IMR-90 (cell line): ENCODE measurements at regions not wholly inside any gene's neighbourhood (a gene's known extent, or its start where the extent isn't known, plus 50 kb on each side); places are given as distances from the start of the nearest gene placed in this dataset.

Source experiments
- ATAC-seq: fragments of 200-7000 bp; cut with Tn5 transposase; 2 replicates; pipeline ENCODE4 v1.9.1; 2020; ENCODE audit warnings: low read depth, mild to moderate bottlenecking, moderate library complexity
- BruUV-seq: library from RNA; stranded (reverse); fragments of 400-500 nt; replicated peaks from 2 replicates; lab custom pipeline; 2021; lab: Mats Ljungman, UMichigan
- CTCF ChIA-PET: fragments of 300-600 bp; formaldehyde crosslinking; extraction: SDS; loops from one replicate; lab custom pipeline; 2021; ENCODE audit warnings: antibody characterized with exemption; lab: Yijun Ruan, JAX
- POLR2A ChIA-PET: fragments of 300-600 bp; sonication (Branson Sonifier 250); formaldehyde crosslinking; loops from one replicate; lab custom pipeline; 2022; ENCODE audit warnings: antibody characterized with exemption; ENCODE audit not compliant: unreplicated experiment; lab: Charles Lee
- DNase-seq: peaks from one replicate; pipeline ENCODE4 v3.0.0; 2013
- H2AFZ ChIP-seq: replicated peaks from 2 replicates; pipeline ENCODE3; 2013; ENCODE audit warnings: low read length, mild to moderate bottlenecking; ENCODE audit not compliant: poor library complexity
- H2AK5ac ChIP-seq: 2 replicates; pipeline ENCODE4 v1.6.1; 2013; ENCODE audit warnings: low read depth, low read length, inconsistent platforms
- H2AK9ac ChIP-seq: replicated peaks from 2 replicates; pipeline ENCODE3; 2013; ENCODE audit warnings: mild to moderate bottlenecking, low read depth, low read length, moderate library complexity; ENCODE audit not compliant: poor library complexity
- H2BK120ac ChIP-seq: 2 replicates; pipeline ENCODE4 v1.6.1; 2013; ENCODE audit warnings: low read depth, low read length, inconsistent platforms
- H2BK15ac ChIP-seq: 3 replicates; pipeline ENCODE4 v1.6.1; 2013; ENCODE audit warnings: low read depth, low read length, inconsistent platforms
- H2BK20ac ChIP-seq: 2 replicates; pipeline ENCODE4 v1.6.1; 2013; ENCODE audit warnings: low read depth, mild to moderate bottlenecking, inconsistent platforms, low read length, moderate library complexity
- H2BK5ac ChIP-seq: 2 replicates; pipeline ENCODE4 v1.6.1; 2013; ENCODE audit warnings: mild to moderate bottlenecking, low read depth, low read length, inconsistent platforms; ENCODE audit not compliant: poor library complexity, severe bottlenecking
- H3K14ac ChIP-seq: replicated peaks from 2 replicates; pipeline ENCODE4 v1.6.1; 2013; ENCODE audit warnings: low read depth, low read length, inconsistent platforms
- H3K18ac ChIP-seq: 2 replicates; pipeline ENCODE4 v1.6.1; 2013; ENCODE audit warnings: low read depth, low read length, control low read depth
- H3K23ac ChIP-seq: 2 replicates; pipeline ENCODE4 v1.6.1; 2013; ENCODE audit warnings: low read depth, low read length, inconsistent platforms
- H3K27ac ChIP-seq: 2 replicates; pipeline ENCODE4 v1.5.1; 2013; ENCODE audit warnings: mild to moderate bottlenecking, control low read depth, low read length; ENCODE audit not compliant: insufficient read depth
- H3K27me3 ChIP-seq: 2 replicates; pipeline ENCODE4 v1.6.1; 2013; ENCODE audit warnings: low read length; ENCODE audit not compliant: control insufficient read depth, insufficient read depth
- H3K36me3 ChIP-seq: 2 replicates; pipeline ENCODE4 v1.6.1; 2013; ENCODE audit warnings: low read length, mixed read lengths; ENCODE audit not compliant: control insufficient read depth, insufficient read depth
- H3K4ac ChIP-seq: 2 replicates; pipeline ENCODE4 v1.6.1; 2013; ENCODE audit warnings: low read depth, low read length, inconsistent platforms
- H3K4me1 ChIP-seq: 2 replicates; pipeline ENCODE4 v1.6.1; 2013; ENCODE audit warnings: low read length, mixed read lengths; ENCODE audit not compliant: control insufficient read depth, insufficient read depth
- H3K4me2 ChIP-seq: 2 replicates; pipeline ENCODE4 v1.6.1; 2013; ENCODE audit warnings: low read depth, mild to moderate bottlenecking, control low read depth, low read length, moderate library complexity
- H3K4me3 ChIP-seq: 2 replicates; pipeline ENCODE4 v1.5.1; 2013; ENCODE audit warnings: low read depth, mild to moderate bottlenecking, control low read depth, low read length, moderate library complexity; ENCODE audit not compliant: insufficient read depth
- H3K56ac ChIP-seq: 2 replicates; pipeline ENCODE4 v1.6.1; 2013; ENCODE audit warnings: low read length, inconsistent platforms; ENCODE audit not compliant: insufficient read depth; ENCODE audit errors: extremely low read depth
- H3K79me1 ChIP-seq, 2 experiments: 2 replicates each; pipeline ENCODE4 v1.6.1; 2013; ENCODE audit warnings: low read length in 2 of 2, inconsistent platforms in 1 of 2, low read depth in 1 of 2
- H3K9ac ChIP-seq: 2 replicates; pipeline ENCODE4 v1.6.1; 2013; ENCODE audit warnings: low read depth, low read length, control low read depth
- H3K9me1 ChIP-seq: 2 replicates; pipeline ENCODE4 v1.6.1; 2013; ENCODE audit warnings: low read length, inconsistent platforms; ENCODE audit not compliant: insufficient read depth
- H3K9me3 ChIP-seq: 2 replicates; pipeline ENCODE4 v1.6.1; 2013; ENCODE audit warnings: low read length; ENCODE audit not compliant: control insufficient read depth, insufficient read depth
- H4K20me1 ChIP-seq: 2 replicates; pipeline ENCODE4 v1.6.1; 2013; ENCODE audit warnings: low read length, inconsistent platforms; ENCODE audit not compliant: insufficient read depth
- H4K5ac ChIP-seq: 2 replicates; pipeline ENCODE4 v1.6.1; 2013; ENCODE audit warnings: mild to moderate bottlenecking, low read depth, low read length, control low read depth
- H4K8ac ChIP-seq, 2 experiments: 2 replicates each; pipeline ENCODE4 v1.6.1; 2013; ENCODE audit warnings: low read depth in 2 of 2, low read length in 2 of 2, control low read depth in 1 of 2, inconsistent platforms in 1 of 2
- H4K91ac ChIP-seq: 2 replicates; pipeline ENCODE4 v1.6.1; 2013; ENCODE audit warnings: low read depth, low read length, inconsistent platforms; ENCODE audit not compliant: insufficient read depth
- BHLHE40 ChIP-seq: fragments of 150-350 bp; IDR thresholded peaks from 2 replicates; pipeline ENCODE4 v1.6.1; 2016; ENCODE audit warnings: mild to moderate bottlenecking, low read depth, low read length
- CEBPB ChIP-seq: IDR thresholded peaks from 2 replicates; pipeline ENCODE4 v1.6.1; 2012; ENCODE audit warnings: low read depth, low read length, improper control_type of control experiment
- CHD1 ChIP-seq: IDR thresholded peaks from 2 replicates; pipeline ENCODE4 v1.6.1; 2012; ENCODE audit warnings: low read depth, low read length, improper control_type of control experiment
- FOS ChIP-seq: fragments of 150-350 bp; IDR thresholded peaks from 2 replicates; pipeline ENCODE4 v1.6.1; 2016; ENCODE audit warnings: low read depth, low read length
- MAFK ChIP-seq: IDR thresholded peaks from 2 replicates; pipeline ENCODE4 v1.6.1; 2012; ENCODE audit warnings: low read depth, low read length, improper control_type of control experiment
- MAZ ChIP-seq: IDR thresholded peaks from 2 replicates; pipeline ENCODE4 v1.6.1; 2012; ENCODE audit warnings: low read depth, mild to moderate bottlenecking, low read length, improper control_type of control experiment, moderate library complexity, borderline replicate concordance
- MXI1 ChIP-seq: IDR thresholded peaks from 2 replicates; pipeline ENCODE4 v1.6.1; 2012; ENCODE audit warnings: low read depth, mild to moderate bottlenecking, low read length, moderate library complexity, borderline replicate concordance
- NFE2L2 ChIP-seq: fragments of 150-350 bp; IDR thresholded peaks from 2 replicates; pipeline ENCODE4 v1.6.1; 2016; ENCODE audit warnings: low read depth, mild to moderate bottlenecking, low read length
- POLR2A ChIP-seq: IDR thresholded peaks from 2 replicates; pipeline ENCODE4 v1.6.1; 2012; ENCODE audit warnings: mild to moderate bottlenecking, low read depth, low read length
- RAD21 ChIP-seq: IDR thresholded peaks from 2 replicates; pipeline ENCODE4 v1.6.1; 2012; ENCODE audit warnings: low read length, improper control_type of control experiment
- RCOR1 ChIP-seq: IDR thresholded peaks from 2 replicates; pipeline ENCODE4 v1.6.1; 2012; ENCODE audit warnings: mild to moderate bottlenecking, low read length, improper control_type of control experiment; ENCODE audit not compliant: insufficient replicate concordance
- RFX5 ChIP-seq: IDR thresholded peaks from 2 replicates; pipeline ENCODE4 v1.8.0; 2012; ENCODE audit warnings: low read depth, mild to moderate bottlenecking, low read length, moderate library complexity
- SMC3 ChIP-seq: fragments of 150-350 bp; IDR thresholded peaks from 2 replicates; pipeline ENCODE4 v1.6.1; 2016; ENCODE audit warnings: low read depth, mild to moderate bottlenecking, antibody characterized with exemption, low read length, moderate library complexity
- WGBS, 2 experiments: methylation state at CpG; one replicate each; pipeline versions ENCODE4 v1.1.5 to v1.1.7; 2013; ENCODE audit warnings: missing lambda C conversion rate in 2 of 2; ENCODE audit not compliant: insufficient read length in 1 of 2; ENCODE audit errors: extremely low coverage in 2 of 2; 5-methylcytosine and 5-hydroxymethylcytosine counted together
- dilution Hi-C: fragments of 300-500 bp; cut with HindIII; formaldehyde crosslinking; loops from one replicate; pipeline ENCODE4 v1.14.3; 2018; ENCODE audit warnings: low sequenced_read_pairs; ENCODE audit not compliant: unreplicated experiment
- in situ Hi-C: fragments of 300-500 bp; cut with MboI; formaldehyde crosslinking; loops from 3 replicates; pipeline ENCODE4 v1.14.3; 2019; ENCODE audit warnings: low sequenced_read_pairs, inconsistent platforms, mixed read lengths
- intact Hi-C: fragments of 100-400 bp; cut with micrococcal nuclease; formaldehyde crosslinking; loops from 2 replicates; pipeline ENCODE4 v1.10.0; 2022
- TF ChIP-seq, protein P1 (sequence below): fragments of 150-350 bp; IDR thresholded peaks from 2 replicates; pipeline ENCODE4 v1.6.1; 2016; ENCODE audit warnings: low read depth, mild to moderate bottlenecking, low read length, moderate library complexity, borderline replicate concordance
- TF ChIP-seq, protein P2 (sequence below): fragments of 150-350 bp; IDR thresholded peaks from 2 replicates; pipeline ENCODE4 v1.6.1; 2017; ENCODE audit warnings: mild to moderate bottlenecking, antibody characterized with exemption, low read length, low read depth
- TF ChIP-seq, protein P3 (sequence below): conservative IDR thresholded peaks from 2 replicates; pipeline ENCODE4 v1.5.1; 2012; ENCODE audit warnings: mild to moderate bottlenecking, low read depth, low read length, improper control_type of control experiment

DNA sequence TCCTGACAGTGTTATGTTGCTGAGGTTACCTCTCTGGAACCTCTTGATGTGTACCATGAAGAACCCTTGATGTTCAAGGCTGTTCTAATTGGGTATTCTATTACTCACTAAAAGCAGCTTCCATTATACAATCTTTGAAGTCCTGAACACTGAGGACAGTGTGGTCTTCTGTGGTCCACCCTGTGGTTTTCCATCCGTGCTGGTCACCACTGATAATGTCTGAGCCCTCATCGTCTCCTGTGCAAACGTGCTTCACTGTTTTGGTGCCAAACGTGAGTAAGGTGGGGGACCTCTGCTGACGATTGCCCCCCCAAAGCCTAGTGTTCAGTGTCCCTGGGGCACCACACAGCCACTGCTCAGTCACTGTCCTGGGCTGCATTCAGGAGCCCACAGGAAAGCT, 259.7 kb upstream of the ANKRD55 start:
- no peak overlapping the region for H3K4me2 ChIP-seq
- no peaks in the 10 kb centered on the region for H3K9me3 ChIP-seq
- H3K18ac ChIP-seq: peak overlapping the region; percentile 23; the same call in 1 of the 2 replicates
- ATAC-seq (no peak), DNase-seq (no peak)
- no peaks in the 10 kb centered on the region for H3K79me1 ChIP-seq
- peak overlapping the region; percentile 89 for H4K91ac ChIP-seq
- no peaks in the 10 kb centered on the region for H3K36me3 ChIP-seq
- no peak overlapping the region for H2AFZ ChIP-seq
- peaks cover 15% of the 10 kb centered on the region for H3K4me1 ChIP-seq
- in situ Hi-C loops: no loop called here
- H3K14ac ChIP-seq: 0 out of 2 replicates have a peak overlapping the region, but pooled peaks have one; percentile 23
- ChIA-PET CTCF (no interaction called here), POLR2A (no interaction called here)
- no peak overlapping the region for H3K56ac ChIP-seq
- peaks cover 10% of the 10 kb centered on the region; the same call in 1 of the 2 replicates for H3K9me1 ChIP-seq
- no peak overlapping the region for H3K27ac ChIP-seq
- intact Hi-C loops: loop anchor here (5.0 kb wide), 1 partner anchor 269 kb away; no protein-coding TSS in a partner anchor
- H2BK120ac ChIP-seq: peak overlapping the region; percentile 45; the same call in 1 of the 2 replicates
- peak overlapping the region; percentile 42 for H2AK9ac ChIP-seq
- H4K8ac ChIP-seq: no peak overlapping the region
- dilution Hi-C loops: no loop called here
- peak overlapping the region; percentile 55 for H2BK20ac ChIP-seq
- H3K9ac ChIP-seq: no peak overlapping the region
- H3K4me3 ChIP-seq: no peak overlapping the region
- no peak for TF ChIP-seq RAD21
- TF ChIP-seq SMC3: no peak
- no peak for TF ChIP-seq RFX5
- TF ChIP-seq, protein P1, sequence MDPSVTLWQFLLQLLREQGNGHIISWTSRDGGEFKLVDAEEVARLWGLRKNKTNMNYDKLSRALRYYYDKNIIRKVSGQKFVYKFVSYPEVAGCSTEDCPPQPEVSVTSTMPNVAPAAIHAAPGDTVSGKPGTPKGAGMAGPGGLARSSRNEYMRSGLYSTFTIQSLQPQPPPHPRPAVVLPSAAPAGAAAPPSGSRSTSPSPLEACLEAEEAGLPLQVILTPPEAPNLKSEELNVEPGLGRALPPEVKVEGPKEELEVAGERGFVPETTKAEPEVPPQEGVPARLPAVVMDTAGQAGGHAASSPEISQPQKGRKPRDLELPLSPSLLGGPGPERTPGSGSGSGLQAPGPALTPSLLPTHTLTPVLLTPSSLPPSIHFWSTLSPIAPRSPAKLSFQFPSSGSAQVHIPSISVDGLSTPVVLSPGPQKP: no peak
- no peak for TF ChIP-seq CEBPB
- no peak for TF ChIP-seq MXI1
- no peak for TF ChIP-seq BHLHE40
- TF ChIP-seq MAFK: no peak
- TF ChIP-seq FOS: no peak
- TF ChIP-seq CHD1: no peak
- no peak for TF ChIP-seq NFE2L2
- TF ChIP-seq MAZ: no peak
- TF ChIP-seq, protein P2, sequence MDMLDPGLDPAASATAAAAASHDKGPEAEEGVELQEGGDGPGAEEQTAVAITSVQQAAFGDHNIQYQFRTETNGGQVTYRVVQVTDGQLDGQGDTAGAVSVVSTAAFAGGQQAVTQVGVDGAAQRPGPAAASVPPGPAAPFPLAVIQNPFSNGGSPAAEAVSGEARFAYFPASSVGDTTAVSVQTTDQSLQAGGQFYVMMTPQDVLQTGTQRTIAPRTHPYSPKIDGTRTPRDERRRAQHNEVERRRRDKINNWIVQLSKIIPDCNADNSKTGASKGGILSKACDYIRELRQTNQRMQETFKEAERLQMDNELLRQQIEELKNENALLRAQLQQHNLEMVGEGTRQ: no peak
- no peak for TF ChIP-seq RCOR1
- TF ChIP-seq, protein P3, sequence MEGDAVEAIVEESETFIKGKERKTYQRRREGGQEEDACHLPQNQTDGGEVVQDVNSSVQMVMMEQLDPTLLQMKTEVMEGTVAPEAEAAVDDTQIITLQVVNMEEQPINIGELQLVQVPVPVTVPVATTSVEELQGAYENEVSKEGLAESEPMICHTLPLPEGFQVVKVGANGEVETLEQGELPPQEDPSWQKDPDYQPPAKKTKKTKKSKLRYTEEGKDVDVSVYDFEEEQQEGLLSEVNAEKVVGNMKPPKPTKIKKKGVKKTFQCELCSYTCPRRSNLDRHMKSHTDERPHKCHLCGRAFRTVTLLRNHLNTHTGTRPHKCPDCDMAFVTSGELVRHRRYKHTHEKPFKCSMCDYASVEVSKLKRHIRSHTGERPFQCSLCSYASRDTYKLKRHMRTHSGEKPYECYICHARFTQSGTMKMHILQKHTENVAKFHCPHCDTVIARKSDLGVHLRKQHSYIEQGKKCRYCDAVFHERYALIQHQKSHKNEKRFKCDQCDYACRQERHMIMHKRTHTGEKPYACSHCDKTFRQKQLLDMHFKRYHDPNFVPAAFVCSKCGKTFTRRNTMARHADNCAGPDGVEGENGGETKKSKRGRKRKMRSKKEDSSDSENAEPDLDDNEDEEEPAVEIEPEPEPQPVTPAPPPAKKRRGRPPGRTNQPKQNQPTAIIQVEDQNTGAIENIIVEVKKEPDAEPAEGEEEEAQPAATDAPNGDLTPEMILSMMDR: no peak
- no peak for TF ChIP-seq POLR2A
- H2BK15ac ChIP-seq: peak overlapping the region; percentile 83; the same call in 2 of the 3 replicates
- no peaks in the 10 kb centered on the region for H3K27me3 ChIP-seq
- H3K4ac ChIP-seq: peak overlapping the region; percentile 65
- H4K5ac ChIP-seq: peak overlapping the region; percentile 7; the same call in 1 of the 2 replicates
- 90% methylated on average over 4 of the region's 5 CpGs; no CpG with 5 or more reads in 1 of the 2 experiments for WGBS, 2 experiments
- H2AK5ac ChIP-seq: peak overlapping the region; percentile 91
- no peak overlapping the region for H3K23ac ChIP-seq
- H4K20me1 ChIP-seq: no peaks in the 10 kb centered on the region
- no TSS peak for BruUV-seq
- H2BK5ac ChIP-seq: no peak overlapping the region
